Colonic mucosa (tissue), 4 donors: ENCODE measurements at regions not wholly inside any gene's neighbourhood (a gene's known extent, or its start where the extent isn't known, plus 50 kb on each side); places are given as distances from the start of the nearest gene placed in this dataset.
"Not testable (repeated sequence)": the region's sequence is repeated elsewhere in the genome, so short reads cannot be mapped to it uniquely, and the experiment has no call there.

Experiments
- DNase-seq: peaks from one replicate; pipeline ENCODE4 v3.0.0-alpha.2; 2020
- H3K27ac ChIP-seq: fragments of 200-600 bp; one replicate; pipeline ENCODE4 v1.8.0; 2021
- H3K27me3 ChIP-seq: fragments of 200-600 bp; one replicate; pipeline ENCODE4 v1.8.0; 2021
- H3K36me3 ChIP-seq: fragments of 200-600 bp; one replicate; pipeline ENCODE4 v1.8.0; 2021
- H3K4me1 ChIP-seq: fragments of 200-600 bp; one replicate; pipeline ENCODE4 v1.8.0; 2021; ENCODE audit warnings: mild to moderate bottlenecking
- H3K4me3 ChIP-seq: fragments of 200-600 bp; one replicate; pipeline ENCODE4 v1.8.0; 2021
- H3K9ac ChIP-seq, 2 donors: one replicate each; pipeline ENCODE4 v1.7.0; 2013; ENCODE audit warnings: control low read depth in 2 of 2, low read depth in 2 of 2, low read length in 2 of 2
- H3K9me3 ChIP-seq: fragments of 200-600 bp; one replicate; pipeline ENCODE4 v1.8.0; 2021
- intact Hi-C: fragments of 100-400 bp; cut with DNase I; formaldehyde crosslinking; loops from one replicate; pipeline ENCODE4 v1.14.1; 2022
- TF ChIP-seq, protein P1 (sequence below): fragments of 200-600 bp; IDR thresholded peaks from one replicate; pipeline ENCODE4 v1.8.0; 2022; ENCODE audit warnings: antibody characterized with exemption, mild to moderate bottlenecking
- donor health status: healthy.
- donor health status: DM: no; HTN: no; CAD: no.
- donor health status: DM: no; HTN: no; CAD: no.

- no peak for DNase-seq
- Histone ChIP-seq H3K4me1 (no peaks in the 10 kb centered on the region), H3K36me3 (no peaks in the 10 kb centered on the region), H3K9me3 (no peaks in the 10 kb centered on the region), H3K4me3 (no peak overlapping the region), H3K9ac (no peak overlapping the region), H3K27me3 (no peaks in the 10 kb centered on the region), H3K27ac (no peak overlapping the region)
- TF ChIP-seq, protein P1, sequence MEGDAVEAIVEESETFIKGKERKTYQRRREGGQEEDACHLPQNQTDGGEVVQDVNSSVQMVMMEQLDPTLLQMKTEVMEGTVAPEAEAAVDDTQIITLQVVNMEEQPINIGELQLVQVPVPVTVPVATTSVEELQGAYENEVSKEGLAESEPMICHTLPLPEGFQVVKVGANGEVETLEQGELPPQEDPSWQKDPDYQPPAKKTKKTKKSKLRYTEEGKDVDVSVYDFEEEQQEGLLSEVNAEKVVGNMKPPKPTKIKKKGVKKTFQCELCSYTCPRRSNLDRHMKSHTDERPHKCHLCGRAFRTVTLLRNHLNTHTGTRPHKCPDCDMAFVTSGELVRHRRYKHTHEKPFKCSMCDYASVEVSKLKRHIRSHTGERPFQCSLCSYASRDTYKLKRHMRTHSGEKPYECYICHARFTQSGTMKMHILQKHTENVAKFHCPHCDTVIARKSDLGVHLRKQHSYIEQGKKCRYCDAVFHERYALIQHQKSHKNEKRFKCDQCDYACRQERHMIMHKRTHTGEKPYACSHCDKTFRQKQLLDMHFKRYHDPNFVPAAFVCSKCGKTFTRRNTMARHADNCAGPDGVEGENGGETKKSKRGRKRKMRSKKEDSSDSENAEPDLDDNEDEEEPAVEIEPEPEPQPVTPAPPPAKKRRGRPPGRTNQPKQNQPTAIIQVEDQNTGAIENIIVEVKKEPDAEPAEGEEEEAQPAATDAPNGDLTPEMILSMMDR: no peak
- intact Hi-C loops: no loop called here
Observed at GRCh38 chr2:239549711-239550255, 149.0 kb upstream of the HDAC4 start.

DNA sequence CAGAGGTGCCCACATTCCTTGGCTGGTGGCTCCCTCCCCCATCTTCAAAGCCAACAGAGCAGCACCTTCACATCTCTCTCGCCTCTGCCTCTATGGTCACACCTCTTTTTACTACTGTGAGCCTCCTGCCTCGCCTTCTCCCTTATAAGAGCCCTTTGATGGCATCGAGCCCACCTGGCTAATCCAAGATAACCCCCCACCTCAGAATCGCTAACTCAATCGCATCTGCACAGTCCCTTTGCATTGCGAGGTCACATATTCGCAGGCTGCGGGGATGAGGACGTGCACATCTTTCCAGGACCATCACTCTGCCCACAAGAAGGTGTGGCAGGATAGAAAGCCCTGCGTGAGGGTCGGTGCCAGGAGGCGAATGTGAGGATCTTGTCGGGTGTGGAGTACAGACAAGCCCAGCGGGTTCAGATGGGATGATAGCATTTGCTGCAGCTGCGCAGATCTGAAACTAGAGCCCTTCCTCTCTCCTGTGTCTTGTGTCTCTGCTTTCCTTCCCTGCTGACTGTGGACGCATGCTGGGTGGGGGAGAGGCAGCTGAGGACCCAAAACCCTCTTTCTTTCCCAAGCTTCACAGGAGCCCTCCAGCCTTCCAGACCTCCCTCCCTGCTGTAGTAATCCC is 148.3 kb upstream of the HDAC4 start:
- intact Hi-C loops: no loop called here
- no peaks in the 10 kb centered on the region for H3K36me3 ChIP-seq
- no peak overlapping the region for H3K9ac ChIP-seq
- TF ChIP-seq, protein P1: no peak
- H3K4me3 ChIP-seq: no peak overlapping the region
- DNase-seq: no peak
- no peaks in the 10 kb centered on the region for H3K27me3 ChIP-seq
- H3K9me3 ChIP-seq: no peaks in the 10 kb centered on the region
- H3K27ac ChIP-seq: no peak overlapping the region
- H3K4me1 ChIP-seq: no peaks in the 10 kb centered on the region

DNA sequence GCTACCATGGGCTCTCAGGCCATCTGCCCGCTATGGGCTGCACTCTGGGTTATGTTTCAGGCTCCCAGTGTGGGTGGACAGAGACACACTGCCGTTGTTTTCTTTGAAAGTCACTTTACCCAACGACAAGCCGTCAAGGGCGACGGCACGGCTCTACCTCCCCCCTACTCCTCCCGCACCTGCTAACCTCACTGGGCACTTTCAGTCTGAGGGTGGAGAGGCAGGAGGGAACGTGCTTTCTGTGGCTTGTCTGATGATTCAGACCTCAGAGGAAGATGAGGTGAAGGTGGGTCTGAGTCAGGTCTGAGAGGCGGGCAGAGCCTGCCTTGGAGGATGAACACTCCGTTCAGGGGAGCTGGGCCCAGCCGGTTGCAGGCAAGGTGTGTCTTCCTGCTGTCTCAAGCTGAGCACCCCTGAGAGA is 147.6 kb upstream of the HDAC4 start:
- Histone ChIP-seq H3K9ac (no peak overlapping the region), H3K4me3 (no peak overlapping the region), H3K9me3 (no peaks in the 10 kb centered on the region), H3K36me3 (no peaks in the 10 kb centered on the region), H3K4me1 (no peaks in the 10 kb centered on the region), H3K27ac (no peak overlapping the region), H3K27me3 (no peaks in the 10 kb centered on the region)
- intact Hi-C loops: no loop called here
- TF ChIP-seq, protein P1: no peak
- no peak for DNase-seq

DNA sequence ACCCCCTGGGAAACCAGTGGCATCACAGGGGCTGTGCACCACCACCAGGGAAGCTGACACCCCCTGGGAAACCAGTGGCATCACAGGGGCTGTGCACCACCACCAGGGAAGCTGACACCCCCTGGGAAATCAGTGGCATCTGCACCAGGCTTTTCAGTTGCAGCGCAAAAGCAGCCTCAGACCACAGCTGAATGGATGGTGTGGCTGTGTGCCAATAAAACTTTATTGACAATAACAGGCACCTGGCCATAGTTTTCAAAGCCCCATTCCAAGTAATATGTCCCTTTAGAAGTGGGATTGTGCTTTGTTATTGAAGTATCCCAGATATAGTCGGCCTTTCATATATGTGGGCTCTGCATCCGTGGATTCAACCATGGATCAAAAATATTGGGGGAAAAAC is 146.3 kb upstream of the HDAC4 start:
- H3K27ac ChIP-seq, H3K27me3 ChIP-seq, H3K9me3 ChIP-seq, H3K4me1 ChIP-seq, H3K36me3 ChIP-seq, H3K9ac ChIP-seq, H3K4me3 ChIP-seq, DNase-seq, intact Hi-C loops: not testable (repeated sequence)

- intact Hi-C loops: no loop called here
- Histone ChIP-seq H3K27ac (no peak overlapping the region), H3K9ac (no peak overlapping the region), H3K9me3 (no peaks in the 10 kb centered on the region), H3K27me3 (no peaks in the 10 kb centered on the region), H3K4me1 (no peaks in the 10 kb centered on the region), H3K36me3 (no peaks in the 10 kb centered on the region), H3K4me3 (no peak overlapping the region)
- no peak for DNase-seq
- TF ChIP-seq, protein P1: no peak
Observed at GRCh38 chr2:239546541-239546940, 145.7 kb upstream of the HDAC4 start.

GRCh38 chr2:239545741-239546392 is 145.0 kb upstream of the HDAC4 start:
- Histone ChIP-seq H3K4me1 (no peaks in the 10 kb centered on the region), H3K27me3 (no peaks in the 10 kb centered on the region)

More at GRCh38 chr2:239545741-239546392, 145.0 kb upstream of the HDAC4 start:
- Histone ChIP-seq H3K36me3 (no peaks in the 10 kb centered on the region), H3K9me3 (no peaks in the 10 kb centered on the region), H3K27ac (no peak overlapping the region), H3K9ac (no peak overlapping the region), H3K4me3 (no peak overlapping the region)
- intact Hi-C loops: no loop called here
- TF ChIP-seq, protein P1: no peak
- no peak for DNase-seq
